Esophagus (tissue), 2 donors: ENCODE measurements at regions not wholly inside any gene's neighbourhood (a gene's known extent, or its start where the extent isn't known, plus 50 kb on each side); places are given as distances from the start of the nearest gene placed in this dataset.

ENCODE experiments used
- H3K27ac ChIP-seq, 2 donors: one replicate each; pipeline ENCODE4 v1.5.1; 2013; ENCODE audit warnings: low read depth in 2 of 2, mild to moderate bottlenecking in 2 of 2, inconsistent platforms in 1 of 2, low read length in 1 of 2, moderate library complexity in 1 of 2
- H3K27me3 ChIP-seq, 2 donors: one replicate each; pipeline ENCODE4 v1.6.1; 2013; ENCODE audit warnings: low read length in 2 of 2, control low read depth in 1 of 2, mild to moderate bottlenecking in 1 of 2; ENCODE audit not compliant: insufficient read depth in 2 of 2, control insufficient read depth in 1 of 2
- H3K36me3 ChIP-seq, 2 donors: one replicate each; pipeline ENCODE4 v1.6.1; 2013; ENCODE audit warnings: low read length in 1 of 2; ENCODE audit not compliant: control insufficient read depth in 2 of 2, insufficient read depth in 2 of 2
- H3K4me1 ChIP-seq, 2 donors: one replicate each; pipeline ENCODE4 v1.6.1; 2013; ENCODE audit warnings: low read length in 1 of 2; ENCODE audit not compliant: control insufficient read depth in 2 of 2, insufficient read depth in 2 of 2
- H3K4me3 ChIP-seq, 2 donors: one replicate each; pipeline ENCODE4 v1.5.1; 2013; ENCODE audit warnings: low read length in 2 of 2, mild to moderate bottlenecking in 2 of 2, low read depth in 1 of 2, moderate library complexity in 1 of 2
- H3K9me3 ChIP-seq, 2 donors: one replicate each; pipeline ENCODE4 v1.6.1; 2013; ENCODE audit warnings: mild to moderate bottlenecking in 2 of 2, low read depth in 1 of 2, low read length in 1 of 2, moderate library complexity in 1 of 2; ENCODE audit not compliant: control insufficient read depth in 2 of 2, insufficient read depth in 1 of 2
- WGBS, 2 donors: extraction: QIAGEN DNeasy Blood & Tissue Kit; methylation state at CpG; one replicate each; pipeline ENCODE4 v1.1.7; 2013; 5-methylcytosine and 5-hydroxymethylcytosine counted together
- donor health status: healthy with polysubstance abuse.
- donor health status: Bipolar disorder and iron deficiency.

- Histone ChIP-seq H3K36me3 (no peaks in the 10 kb centered on the region), H3K9me3 (no peaks in the 10 kb centered on the region), H3K27me3 (no peaks in the 10 kb centered on the region), H3K27ac (no peak overlapping the region), H3K4me3 (no peak overlapping the region), H3K4me1 (peaks cover 2 to 11% of the 10 kb centered on the region in 2 donors)
- WGBS, 2 donors: 68 to 72% methylated on average over 10 of the region's 10 CpGs
Measured at GRCh38 chr11:13140873-13141655, 131.9 kb downstream of the RASSF10 start.

- no peaks in the 10 kb centered on the region for H3K27me3 ChIP-seq
- WGBS, 2 donors: 75 to 76% methylated on average over 27 of the region's 27 CpGs
- no peaks in the 10 kb centered on the region for H3K36me3 ChIP-seq
- no peak overlapping the region for H3K4me3 ChIP-seq
- no peak overlapping the region for H3K27ac ChIP-seq
- peaks cover 2 to 11% of the 10 kb centered on the region in 2 donors for H3K4me1 ChIP-seq
- H3K9me3 ChIP-seq: no peaks in the 10 kb centered on the region
Measured at GRCh38 chr11:13141731-13142709, 132.9 kb downstream of the RASSF10 start.

GRCh38 chr11:13143486-13144297 is 133.9 kb upstream of the BMAL1 start:
- Histone ChIP-seq H3K4me1 (peaks cover 2 to 11% of the 10 kb centered on the region in 2 donors), H3K27me3 (no peaks in the 10 kb centered on the region), H3K4me3 (no peak overlapping the region), H3K36me3 (no peaks in the 10 kb centered on the region), H3K27ac (peak overlapping the region in 1 of 2 donors; percentile 17), H3K9me3 (no peaks in the 10 kb centered on the region)
- WGBS, 2 donors: 64 to 74% methylated on average over 1 of the region's 1 CpG

- Histone ChIP-seq H3K9me3 (no peaks in the 10 kb centered on the region), H3K27ac (no peak overlapping the region), H3K4me1 (peaks cover 2 to 11% of the 10 kb centered on the region in 2 donors), H3K4me3 (no peak overlapping the region), H3K36me3 (no peaks in the 10 kb centered on the region), H3K27me3 (no peaks in the 10 kb centered on the region)
- 85 to 89% methylated on average over 2 of the region's 2 CpGs for WGBS, 2 donors
Measured at GRCh38 chr11:13145461-13145860, 132.1 kb upstream of the BMAL1 start.

- Histone ChIP-seq H3K27ac (no peak overlapping the region), H3K36me3 (no peaks in the 10 kb centered on the region), H3K4me1 (no peaks in the 10 kb centered on the region), H3K9me3 (no peaks in the 10 kb centered on the region), H3K4me3 (no peak overlapping the region), H3K27me3 (peaks cover 0 to 2% of the 10 kb centered on the region in 2 donors)
- 44 to 47% methylated on average over 2 of the region's 2 CpGs for WGBS, 2 donors
Measured at GRCh38 chr11:13149991-13150390, 127.6 kb upstream of the BMAL1 start.

- Histone ChIP-seq H3K27ac (no peak overlapping the region), H3K4me3 (no peak overlapping the region), H3K4me1 (no peaks in the 10 kb centered on the region), H3K27me3 (peaks cover 0 to 2% of the 10 kb centered on the region in 2 donors), H3K9me3 (no peaks in the 10 kb centered on the region), H3K36me3 (no peaks in the 10 kb centered on the region)
- 87 to 88% methylated on average over 5 of the region's 5 CpGs for WGBS, 2 donors
Measured at GRCh38 chr11:13150487-13150886, 127.1 kb upstream of the BMAL1 start.

GRCh38 chr11:13152264-13152663 is 125.3 kb upstream of the BMAL1 start:
- WGBS, 2 donors: 55 to 62% methylated on average over 6 of the region's 6 CpGs
- no peaks in the 10 kb centered on the region for H3K36me3 ChIP-seq
- H3K9me3 ChIP-seq: no peaks in the 10 kb centered on the region
- H3K27ac ChIP-seq: no peak overlapping the region
- H3K4me3 ChIP-seq: no peak overlapping the region
- H3K27me3 ChIP-seq: peaks cover 0 to 2% of the 10 kb centered on the region in 2 donors
- no peaks in the 10 kb centered on the region for H3K4me1 ChIP-seq

GRCh38 chr11:13152736-13153541 is 124.7 kb upstream of the BMAL1 start:
- Histone ChIP-seq H3K27me3 (peaks cover 0 to 2% of the 10 kb centered on the region in 2 donors), H3K4me3 (no peak overlapping the region), H3K36me3 (no peaks in the 10 kb centered on the region), H3K9me3 (no peaks in the 10 kb centered on the region), H3K27ac (no peak overlapping the region), H3K4me1 (no peaks in the 10 kb centered on the region)
- WGBS, 2 donors: 24 to 36% methylated on average over 2 of the region's 2 CpGs
